Prostate gland (tissue), 2 donors: ENCODE measurements at regions not wholly inside any gene's neighbourhood (a gene's known extent, or its start where the extent isn't known, plus 50 kb on each side); places are given as distances from the start of the nearest gene placed in this dataset.

ENCODE experiments used
- DNase-seq: peaks from one replicate; pipeline ENCODE4 v3.0.0-alpha.2; 2019; ENCODE audit warnings: low spot score
- H3K27ac ChIP-seq, 2 donors: fragments of 200-600 bp; sonication (generic); 2 replicates each; pipeline ENCODE4 v1.5.1; 2017 to 2019
- H3K27me3 ChIP-seq: fragments of 200-600 bp; sonication (generic); replicated peaks from 2 replicates; pipeline ENCODE4 v1.5.1; 2019; ENCODE audit not compliant: insufficient read depth
- H3K36me3 ChIP-seq, 2 donors: fragments of 200-600 bp; sonication (generic); 1 replicate in 1 of 2; 2 replicates in 1 of 2; pipeline versions ENCODE4 v1.5.1 to v1.8.1; 2017 to 2019
- H3K4me1 ChIP-seq: fragments of 200-600 bp; sonication (generic); replicated peaks from 2 replicates; pipeline ENCODE4 v1.5.1; 2019
- H3K4me3 ChIP-seq, 2 donors: fragments of 200-600 bp; sonication (generic); 2 replicates each; pipeline ENCODE4 v1.5.1; 2017 to 2019
- H3K9me3 ChIP-seq: fragments of 200-600 bp; sonication (generic); 2 replicates; pipeline ENCODE4 v1.5.1; 2017
- POLR2A ChIP-seq: fragments of 450-650 bp; IDR thresholded peaks from one replicate; pipeline ENCODE4 v1.6.1; 2016; ENCODE audit warnings: antibody characterized with exemption, mild to moderate bottlenecking
- POLR2AphosphoS5 ChIP-seq: sonication (generic); formaldehyde crosslinking; IDR thresholded peaks from one replicate; pipeline ENCODE4 v1.6.1; 2017; ENCODE audit warnings: antibody characterized with exemption
- WGBS: methylation state at CpG from one replicate; pipeline ENCODE4 v1.1.5; 2018; 5-methylcytosine and 5-hydroxymethylcytosine counted together
- intact Hi-C: fragments of 100-400 bp; cut with DNase I; formaldehyde crosslinking; loops from one replicate; pipeline ENCODE4 v1.14.2; 2022
- TF ChIP-seq, protein P1 (sequence below), 4 experiments: fragments of 200-600 bp in 2 of 4; fragments of 450-650 bp in 2 of 4; sonication (generic) in 2 of 4; IDR thresholded peaks; 1 replicate in 3 of 4; 2 replicates in 1 of 4; pipeline ENCODE4 v1.5.1; 2016 to 2019; ENCODE audit warnings: antibody characterized with exemption in 4 of 4, mild to moderate bottlenecking in 2 of 4, moderate library complexity in 2 of 4

DNA sequence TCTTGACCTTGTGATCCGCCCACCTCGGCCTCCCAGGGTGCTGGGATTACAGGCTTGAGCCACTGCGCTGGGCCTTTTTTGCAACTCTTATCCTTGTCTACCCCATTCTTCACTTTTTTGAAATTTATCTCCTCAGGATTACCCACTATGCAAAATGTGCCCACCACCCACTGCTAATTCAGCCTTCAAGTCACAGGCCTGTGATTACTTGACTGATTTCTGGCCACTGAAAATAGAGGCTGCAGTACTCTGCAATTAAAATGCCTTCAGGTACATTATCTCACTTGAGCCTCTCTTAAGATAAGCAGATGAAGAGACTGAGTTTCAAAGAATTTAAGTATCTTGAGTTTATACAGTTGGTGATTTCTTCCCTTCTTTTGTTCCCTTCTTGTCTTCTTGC lies 112.4 kb upstream of the SPATA31D4 start:
- H3K9me3 ChIP-seq, result no peaks in the 10 kb centered on the region
- H3K36me3 ChIP-seq, result no peaks in the 10 kb centered on the region
- H3K4me1 ChIP-seq, result peaks cover 11% of the 10 kb centered on the region
- H3K27ac ChIP-seq, result no peak overlapping the region
- H3K4me3 ChIP-seq, result no peak overlapping the region
- intact Hi-C loops, result no loop called here
- DNase-seq, result no peak
- H3K27me3 ChIP-seq, result no peaks in the 10 kb centered on the region
- 98% methylated on average over 3 of the region's 3 CpGs for WGBS
- TF ChIP-seq, protein P1, sequence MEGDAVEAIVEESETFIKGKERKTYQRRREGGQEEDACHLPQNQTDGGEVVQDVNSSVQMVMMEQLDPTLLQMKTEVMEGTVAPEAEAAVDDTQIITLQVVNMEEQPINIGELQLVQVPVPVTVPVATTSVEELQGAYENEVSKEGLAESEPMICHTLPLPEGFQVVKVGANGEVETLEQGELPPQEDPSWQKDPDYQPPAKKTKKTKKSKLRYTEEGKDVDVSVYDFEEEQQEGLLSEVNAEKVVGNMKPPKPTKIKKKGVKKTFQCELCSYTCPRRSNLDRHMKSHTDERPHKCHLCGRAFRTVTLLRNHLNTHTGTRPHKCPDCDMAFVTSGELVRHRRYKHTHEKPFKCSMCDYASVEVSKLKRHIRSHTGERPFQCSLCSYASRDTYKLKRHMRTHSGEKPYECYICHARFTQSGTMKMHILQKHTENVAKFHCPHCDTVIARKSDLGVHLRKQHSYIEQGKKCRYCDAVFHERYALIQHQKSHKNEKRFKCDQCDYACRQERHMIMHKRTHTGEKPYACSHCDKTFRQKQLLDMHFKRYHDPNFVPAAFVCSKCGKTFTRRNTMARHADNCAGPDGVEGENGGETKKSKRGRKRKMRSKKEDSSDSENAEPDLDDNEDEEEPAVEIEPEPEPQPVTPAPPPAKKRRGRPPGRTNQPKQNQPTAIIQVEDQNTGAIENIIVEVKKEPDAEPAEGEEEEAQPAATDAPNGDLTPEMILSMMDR (IDR thresholded peaks at IDR 0.05), result no peak
- no peak for TF ChIP-seq POLR2AphosphoS5
- TF ChIP-seq POLR2A, result no peak

DNA sequence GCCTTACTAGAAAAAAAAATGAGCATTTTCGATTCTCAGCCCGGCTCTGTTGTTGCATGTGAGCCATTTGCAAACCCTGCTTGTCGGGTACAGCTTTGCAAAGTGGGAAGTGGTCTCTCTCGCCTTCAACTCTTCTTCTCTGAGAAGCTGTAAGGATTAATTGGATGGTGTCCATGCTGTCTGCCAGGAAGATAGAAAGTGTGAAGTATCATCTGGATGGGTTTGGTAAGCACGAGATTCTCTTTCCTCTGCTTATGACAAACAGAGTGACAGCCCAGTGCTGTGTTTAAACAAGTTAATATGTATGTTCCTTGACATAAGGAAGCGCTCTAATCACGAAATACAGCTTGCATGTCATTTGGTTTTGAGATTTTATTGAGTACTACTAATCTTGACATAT lies 109.1 kb upstream of the SPATA31D4 start:
- no peak overlapping the region for H3K4me3 ChIP-seq
- no peak overlapping the region for H3K27ac ChIP-seq

DNA sequence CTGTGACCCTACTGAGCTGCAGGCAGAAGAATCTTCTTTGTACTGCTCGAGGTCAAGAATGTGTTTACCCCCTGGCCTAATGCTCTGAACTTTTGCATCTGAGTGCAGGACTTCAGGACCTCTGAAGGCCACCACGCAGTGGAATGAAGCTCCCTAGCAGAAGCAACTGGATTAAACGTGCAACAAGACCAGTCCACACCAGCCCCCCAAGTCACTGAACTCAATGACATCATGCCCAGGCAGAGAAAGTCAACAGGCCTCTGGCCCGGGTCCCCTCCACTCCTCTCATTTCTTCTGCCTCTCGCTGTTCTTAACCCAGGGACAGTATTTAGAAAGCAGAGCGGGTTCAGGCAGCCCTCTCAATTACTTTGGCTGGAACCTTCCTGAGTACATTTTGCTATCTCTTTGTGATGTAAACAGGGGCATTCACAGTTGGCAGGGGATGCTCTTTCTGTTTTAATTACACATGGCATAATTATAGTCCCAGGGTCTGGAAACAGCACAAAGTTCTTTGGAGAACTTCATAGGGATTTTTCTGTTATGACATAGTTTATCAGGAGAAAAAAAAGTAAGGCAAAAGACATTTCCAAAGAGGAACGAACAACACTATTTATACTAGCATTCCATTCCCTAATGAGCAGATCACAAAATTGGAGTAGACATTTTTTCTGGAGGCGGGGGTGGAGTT lies 108.2 kb upstream of the SPATA31D4 start:
- no peak for DNase-seq
- Histone ChIP-seq H3K9me3 (no peaks in the 10 kb centered on the region), H3K27me3 (no peaks in the 10 kb centered on the region), H3K36me3 (no peaks in the 10 kb centered on the region), H3K4me1 (peaks cover 7% of the 10 kb centered on the region), H3K4me3 (no peak overlapping the region), H3K27ac (peak overlapping the region; percentile 17 to 39)
- 25% methylated on average over 8 of the region's 8 CpGs for WGBS
- intact Hi-C loops, result loop anchor here (10.0 kb wide), 1 partner anchor 425 kb away; no protein-coding TSS in a partner anchor
- no peak for TF ChIP-seq POLR2A
- TF ChIP-seq, protein P1 (IDR thresholded peaks at IDR 0.05), result no peak
- TF ChIP-seq POLR2AphosphoS5, result peak; percentile 27

More for the DNA sequence above, 109.1 kb upstream of the SPATA31D4 start:
- TF ChIP-seq POLR2AphosphoS5 (no peak), POLR2A (no peak)
- TF ChIP-seq, protein P1 (IDR thresholded peaks at IDR 0.05), result no peak
- DNase-seq, result no peak
- H3K4me1 ChIP-seq, result peaks cover 11% of the 10 kb centered on the region
- H3K36me3 ChIP-seq, result no peaks in the 10 kb centered on the region
- H3K9me3 ChIP-seq, result no peaks in the 10 kb centered on the region
- intact Hi-C loops, result no loop called here
- WGBS, result 66% methylated on average over 7 of the region's 7 CpGs
- H3K27me3 ChIP-seq, result no peaks in the 10 kb centered on the region

DNA sequence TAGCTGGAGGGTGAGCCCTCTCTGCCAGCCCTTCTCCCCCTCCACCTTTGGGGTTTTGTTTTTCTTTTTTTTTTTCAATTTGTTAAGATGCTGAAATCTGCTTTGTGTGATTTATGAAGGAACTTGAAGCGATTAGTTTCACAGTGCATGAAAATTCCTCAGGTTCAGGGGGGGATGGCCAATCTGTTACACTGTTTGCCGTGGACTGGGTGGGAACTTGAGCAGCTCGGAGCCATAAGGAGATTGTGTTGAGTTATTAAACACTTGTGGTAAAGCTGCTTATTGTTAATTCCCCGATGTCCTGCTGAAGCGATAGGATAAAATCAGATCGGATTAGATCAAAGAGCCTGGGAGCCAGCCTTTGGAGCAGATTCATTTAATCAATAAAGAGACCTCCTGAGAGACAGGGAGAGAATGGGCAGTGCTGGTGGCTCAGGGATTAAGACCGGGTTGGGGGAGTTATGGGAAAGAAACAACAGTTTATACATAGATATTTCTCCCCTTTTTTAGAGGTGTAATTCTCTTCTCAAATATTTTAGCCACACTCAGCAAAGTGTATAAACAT lies 105.8 kb upstream of the SPATA31D4 start:
- H3K4me1 ChIP-seq, result peaks cover 7% of the 10 kb centered on the region
- intact Hi-C loops, result loop anchor here (10.0 kb wide), 1 partner anchor 428 kb away; no protein-coding TSS in a partner anchor
- 84% methylated on average over 7 of the region's 7 CpGs for WGBS

More for the DNA sequence above, 105.8 kb upstream of the SPATA31D4 start:
- TF ChIP-seq, protein P1 (IDR thresholded peaks at IDR 0.05), result no peak
- TF ChIP-seq POLR2AphosphoS5 (no peak), POLR2A (no peak)
- H3K4me3 ChIP-seq, result no peak overlapping the region
- H3K27me3 ChIP-seq, result no peaks in the 10 kb centered on the region
- H3K9me3 ChIP-seq, result no peaks in the 10 kb centered on the region
- no peak overlapping the region for H3K27ac ChIP-seq
- no peak for DNase-seq
- H3K36me3 ChIP-seq, result no peaks in the 10 kb centered on the region
